GM12892 (cell line): ENCODE measurements at regions not wholly inside any gene's neighbourhood (a gene's known extent, or its start where the extent isn't known, plus 50 kb on each side); places are given as distances from the start of the nearest gene placed in this dataset.

Source experiments
- POLR2A ChIP-seq: IDR thresholded peaks from 2 replicates; pipeline ENCODE4 v1.6.1; 2011; ENCODE audit warnings: low read depth, low read length, control low read depth
- POLR2AphosphoS5 ChIP-seq: IDR thresholded peaks from 2 replicates; pipeline ENCODE4 v1.6.1; 2011; ENCODE audit warnings: low read depth, low read length, control low read depth

GRCh38 chr2:22189893-22190480 lies 1066.2 kb downstream of the TDRD15 start:
- no peak for TF ChIP-seq POLR2AphosphoS5
- no peak for TF ChIP-seq POLR2A
